Spleen (tissue), 7 donors: ENCODE measurements at regions not wholly inside any gene's neighbourhood (a gene's known extent, or its start where the extent isn't known, plus 50 kb on each side); places are given as distances from the start of the nearest gene placed in this dataset.

Experiments used
- CTCF ChIP-seq, 11 experiments: fragments of 200-600 bp in 7 of 11; fragments of 450-650 bp in 4 of 11; sonication (generic) in 4 of 11; IDR thresholded peaks in 8 of 11; conservative IDR thresholded peaks in 3 of 11; 1 replicate in 7 of 11; 2 replicates in 4 of 11; pipeline versions ENCODE4 v1.4.0 to v1.8.0; 2016 to 2021; ENCODE audit warnings: antibody characterized with exemption in 11 of 11, inconsistent platforms in 4 of 11, mild to moderate bottlenecking in 1 of 11
- POLR2A ChIP-seq, 3 donors: fragments of 450-650 bp; IDR thresholded peaks; one replicate each; pipeline ENCODE4 v1.5.1; 2017; ENCODE audit warnings: antibody characterized with exemption in 3 of 3, mild to moderate bottlenecking in 1 of 3
- donor health status: DM: no; HTN: no; CAD: no; lungs with moderate emphysema.
- donor health status: DM: no; HTN: no; CAD: no.
- donor health status: DM: no; HTN: no; CAD: no.

GRCh38 chr1:234970401-234970730 lies 158.3 kb downstream of the TOMM20 start:
- no peak for TF ChIP-seq CTCF (IDR thresholded peaks at IDR 0.05 in 8 of 11, conservative IDR thresholded peaks at IDR 0.05 in 3 of 11)
- TF ChIP-seq POLR2A (IDR thresholded peaks at IDR 0.05): no peak
